Fibroblast of the conjunctiva (primary cell): ENCODE measurements at regions not wholly inside any gene's neighbourhood (a gene's known extent, or its start where the extent isn't known, plus 50 kb on each side); places are given as distances from the start of the nearest gene placed in this dataset.
A peak's percentile ranks its signal among the peaks of the same experiment; 100 is the strongest.

ENCODE experiments used
- DNase-seq: peaks from one replicate; pipeline ENCODE4 v3.0.0-alpha.2; 2010; ENCODE audit warnings: low read depth

DNA sequence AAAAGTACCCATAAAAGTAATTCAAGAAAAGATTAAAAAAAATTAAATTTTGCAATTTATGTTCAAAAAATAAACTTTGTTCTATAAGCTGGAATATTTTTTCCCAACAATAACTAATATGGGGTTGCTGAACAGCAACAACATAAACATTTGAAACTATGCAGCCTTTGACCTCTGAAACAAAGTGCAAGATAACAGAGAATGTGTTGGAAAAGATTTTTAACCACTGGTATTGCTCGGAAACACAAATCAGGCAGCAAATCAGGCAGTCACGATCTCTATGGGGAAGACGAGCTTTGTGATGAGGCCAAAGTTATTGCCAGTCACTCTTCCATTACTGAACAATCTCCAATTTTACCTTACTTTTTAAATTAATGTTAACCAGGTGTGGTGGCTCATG, 332.1 kb downstream of the PABPC4L start:
- DNase-seq: no peak

DNA sequence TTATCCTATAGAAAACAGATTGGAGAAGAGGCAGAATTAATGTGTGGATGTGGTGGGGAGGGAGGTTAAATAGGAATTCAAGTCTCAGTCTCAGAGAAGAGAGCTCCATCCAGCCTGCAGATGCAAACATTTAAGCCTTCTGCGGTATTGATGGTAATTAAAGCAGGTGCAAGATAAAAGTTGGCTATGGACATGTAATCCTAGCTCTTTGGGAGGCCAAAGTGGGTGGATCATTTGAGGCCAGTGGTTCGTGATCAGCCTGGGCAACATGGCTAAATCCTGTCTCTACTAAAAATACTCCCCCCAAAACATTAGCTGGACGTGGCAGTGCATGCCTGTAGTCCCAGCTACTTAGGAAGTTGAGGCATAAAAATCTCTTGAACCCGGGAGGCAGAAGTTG, 332.7 kb downstream of the PABPC4L start:
- DNase-seq: no peak

DNA sequence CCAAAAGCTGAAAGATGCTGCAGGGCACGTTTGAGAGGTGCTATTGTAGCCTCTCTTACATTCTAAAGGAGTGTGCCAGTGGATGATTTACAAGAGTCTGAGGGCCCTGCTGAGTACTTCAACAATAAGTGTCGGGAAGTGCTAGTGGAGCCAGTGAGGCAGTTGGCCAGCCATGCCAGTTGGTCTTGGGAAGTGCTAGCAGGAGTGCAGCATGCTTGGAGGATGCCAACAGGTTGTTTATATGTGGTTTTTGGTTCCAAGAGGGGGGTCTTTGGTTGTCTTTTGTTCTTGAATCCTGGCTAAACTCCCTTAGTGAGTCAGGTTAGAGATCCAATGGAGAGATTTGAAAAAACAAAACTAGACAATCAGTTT, 335.3 kb downstream of the PABPC4L start:
- no peak for DNase-seq

- peak; percentile 63 for DNase-seq
These were observed 335.8 kb downstream of the PABPC4L start for GRCh38 chr4:133865612-133866327.

- DNase-seq: no peak
These were observed 338.4 kb downstream of the PABPC4L start for GRCh38 chr4:133863153-133863552.

DNA sequence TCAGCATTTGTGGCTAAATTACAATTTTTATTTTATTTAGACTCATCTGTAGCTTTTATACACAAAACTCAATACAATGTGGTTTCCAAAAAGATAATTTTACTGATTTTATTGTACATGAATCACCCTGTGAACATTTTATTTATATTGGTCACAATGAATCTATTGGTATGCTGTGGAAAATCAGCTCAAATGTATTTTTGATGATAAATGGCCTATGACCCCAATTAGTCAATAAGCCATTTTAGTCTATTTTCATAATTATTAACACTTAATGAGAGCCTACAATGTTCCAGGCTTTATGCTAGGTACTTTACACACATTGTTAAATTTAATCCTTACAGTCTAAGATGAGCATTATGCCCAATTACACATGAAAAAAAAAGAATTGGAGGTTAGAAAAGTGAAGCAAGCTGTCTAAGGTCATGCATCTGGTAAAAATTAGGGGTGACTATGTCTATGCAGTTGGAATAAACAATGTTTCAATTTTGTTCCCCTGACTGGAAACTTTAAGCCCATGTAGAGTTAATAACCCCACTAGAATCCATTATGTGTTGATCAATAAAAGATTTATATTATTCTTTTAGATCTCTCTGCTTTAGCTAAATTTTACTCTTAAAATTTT, 344.7 kb downstream of the PABPC4L start:
- DNase-seq: no peak

DNA sequence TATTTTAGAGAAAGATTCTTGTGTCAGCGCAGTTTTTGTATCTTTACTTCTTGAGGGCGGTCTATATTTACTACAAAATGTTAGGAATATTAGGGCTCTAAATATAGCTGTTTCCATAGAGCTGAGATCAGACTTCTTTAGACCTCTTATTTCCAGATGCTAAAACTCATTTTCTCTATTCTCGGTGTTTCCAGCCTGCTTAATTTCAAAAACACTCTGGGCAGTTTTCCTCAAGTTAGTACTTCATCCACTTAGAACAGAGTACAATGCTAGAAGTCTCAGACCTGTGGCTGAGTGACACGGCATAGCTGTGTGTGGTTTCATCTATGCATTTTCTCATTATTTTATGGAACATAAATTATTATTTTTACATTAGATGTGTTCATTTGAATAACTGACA, 346.6 kb downstream of the PABPC4L start:
- DNase-seq: no peak

- DNase-seq: no peak
These were observed 362.3 kb downstream of the PABPC4L start for GRCh38 chr4:133839326-133839725.

DNA sequence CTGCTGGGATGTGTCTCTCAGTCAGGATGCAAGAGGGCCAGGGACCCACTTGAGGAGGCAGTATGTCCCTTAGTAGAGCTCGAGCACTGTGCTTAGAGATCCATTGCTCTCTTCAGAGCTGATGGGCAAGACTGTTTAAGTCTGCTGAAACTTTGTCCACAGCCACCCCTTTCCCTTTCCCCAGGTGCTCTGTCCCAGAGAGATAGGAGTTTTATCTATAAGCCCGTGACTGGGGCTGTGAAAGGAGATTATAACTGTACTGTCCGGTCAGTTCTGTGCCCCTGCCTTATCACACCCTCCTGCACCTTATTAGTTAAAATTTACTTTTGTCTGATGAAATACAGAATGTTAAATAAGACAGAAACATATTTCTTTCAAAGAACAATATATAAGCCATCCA, 378.4 kb downstream of the PABPC4L start:
- DNase-seq: no peak

GRCh38 chr4:133812954-133813353, 388.6 kb downstream of the PABPC4L start:
- DNase-seq: no peak

- DNase-seq: no peak
These were observed 389.4 kb downstream of the PABPC4L start for GRCh38 chr4:133812236-133812635.

DNA sequence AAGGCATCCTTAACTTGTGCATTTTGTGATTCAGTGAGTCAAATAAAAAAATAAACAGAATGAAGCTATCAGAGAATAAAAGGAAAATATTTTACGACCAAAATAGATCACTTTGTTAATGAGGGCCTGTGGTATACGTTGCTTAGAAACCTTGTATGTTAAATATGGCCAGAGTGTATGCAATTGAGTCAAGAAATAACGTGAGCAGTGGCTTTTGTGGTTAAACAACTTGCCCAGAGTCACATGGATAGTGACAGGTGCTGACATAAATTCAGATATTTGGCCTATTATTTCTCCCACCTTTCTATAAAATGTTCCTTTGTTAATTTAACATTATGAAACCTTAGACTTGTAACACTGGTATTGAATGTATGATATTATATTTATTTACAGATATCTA, 393.4 kb downstream of the PABPC4L start:
- DNase-seq: no peak

DNA sequence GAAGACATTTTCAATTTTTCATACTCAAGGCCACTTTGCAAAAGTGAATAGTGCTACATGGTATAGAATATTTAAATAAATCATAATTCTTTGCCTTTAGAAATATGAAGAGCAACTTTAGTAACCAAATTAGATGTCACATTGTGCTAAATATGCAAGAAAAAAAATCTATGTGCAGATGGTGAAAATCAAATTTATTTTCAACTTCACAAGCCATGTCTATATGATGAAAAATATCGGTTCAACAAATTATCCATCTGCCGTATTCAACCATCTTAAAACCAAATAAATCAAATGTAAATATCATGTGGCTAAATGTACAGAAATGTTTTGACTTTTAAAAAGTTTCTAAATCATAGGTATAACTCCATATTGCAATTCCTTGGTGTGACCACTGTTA, 398.2 kb downstream of the PABPC4L start:
- DNase-seq: no peak

GRCh38 chr4:133802359-133803140, 399.0 kb downstream of the PABPC4L start:
- DNase-seq: no peak

- no peak for DNase-seq
These were observed 399.7 kb downstream of the PABPC4L start for GRCh38 chr4:133801883-133802282.

GRCh38 chr4:133800966-133801365, 400.6 kb downstream of the PABPC4L start:
- DNase-seq: no peak

- no peak for DNase-seq
These were observed 401.8 kb downstream of the PABPC4L start for GRCh38 chr4:133799717-133800315.

GRCh38 chr4:133777661-133778060, 423.9 kb downstream of the PABPC4L start:
- DNase-seq: no peak

- no peak for DNase-seq
These were observed 424.6 kb downstream of the PABPC4L start for GRCh38 chr4:133776961-133777360.

- DNase-seq: no peak
These were observed 425.1 kb downstream of the PABPC4L start for GRCh38 chr4:133776503-133776902.

GRCh38 chr4:133775881-133776280, 425.7 kb downstream of the PABPC4L start:
- no peak for DNase-seq

DNA sequence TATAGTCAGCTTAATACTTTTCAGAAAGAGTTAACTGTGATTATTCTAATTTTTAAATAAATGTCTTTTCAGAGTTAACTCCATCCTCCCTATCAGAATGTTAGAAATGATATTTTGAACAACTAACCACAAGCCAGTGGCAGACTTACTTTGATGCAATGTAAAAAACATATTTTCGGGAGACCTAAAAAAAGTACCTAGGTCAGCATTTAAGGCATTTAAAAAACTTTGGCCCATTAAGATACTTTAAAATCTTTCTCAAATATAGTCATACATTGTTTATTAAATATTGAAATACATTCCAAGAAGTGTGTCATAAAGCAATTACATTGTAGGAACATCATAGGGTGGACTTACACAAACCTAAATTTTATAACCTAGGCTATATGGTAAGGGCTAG, 426.1 kb downstream of the PABPC4L start:
- DNase-seq: no peak

DNA sequence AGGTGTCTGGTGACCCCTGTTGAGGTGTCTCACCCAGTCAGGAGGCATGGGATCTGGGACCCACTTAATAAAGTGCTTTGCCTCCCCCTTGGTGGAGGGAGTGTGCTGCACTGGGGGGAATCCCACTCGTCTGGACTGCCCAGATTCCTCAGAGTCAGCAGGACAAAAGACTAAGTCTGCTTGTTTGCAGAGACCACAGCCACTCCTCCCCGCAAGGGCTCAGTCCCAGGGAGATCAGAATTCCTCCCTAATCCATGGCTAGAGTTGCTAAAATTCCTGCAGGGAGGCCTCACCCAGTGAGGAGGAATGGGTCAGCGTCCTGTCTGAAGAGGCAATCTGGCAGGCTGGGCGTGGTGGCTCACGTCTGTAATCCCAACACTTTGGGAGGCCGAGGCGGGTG, 442.2 kb downstream of the PABPC4L start:
- no peak for DNase-seq
